SH-SY5Y (cell line): ENCODE measurements at regions not wholly inside any gene's neighbourhood (a gene's known extent, or its start where the extent isn't known, plus 50 kb on each side); places are given as distances from the start of the nearest gene placed in this dataset.

Experiments used
- GATA2 ChIP-seq: IDR thresholded peaks from 2 replicates; pipeline ENCODE4 v1.6.1; 2011; ENCODE audit warnings: mild to moderate bottlenecking, low read depth, low read length
- GATA3 ChIP-seq: IDR thresholded peaks from 2 replicates; pipeline ENCODE4 v1.6.1; 2011; ENCODE audit warnings: low read depth, mild to moderate bottlenecking, low read length, moderate library complexity

DNA sequence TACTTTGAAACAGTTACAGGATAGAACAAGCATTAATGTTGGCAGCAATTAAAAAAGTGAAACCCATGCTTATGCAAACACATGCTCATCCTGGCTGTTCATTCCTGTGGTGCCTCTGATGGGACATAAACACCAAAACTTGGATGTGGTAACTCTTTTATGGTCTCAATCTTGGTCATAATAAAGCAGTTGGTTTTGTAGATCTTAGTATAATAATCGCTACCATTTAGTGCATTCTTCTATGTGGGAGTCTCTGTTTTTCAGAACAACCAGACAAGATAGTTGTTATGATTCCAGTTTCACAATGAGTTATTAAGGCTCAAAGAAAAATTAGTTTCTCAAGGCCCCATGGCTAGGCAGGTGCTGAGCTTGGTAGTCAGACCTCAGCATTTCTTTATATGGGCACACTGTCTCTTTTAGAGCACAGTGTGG is 184.0 kb downstream of the UTRN start:
- TF ChIP-seq GATA2 (no peak), GATA3 (no peak)

DNA sequence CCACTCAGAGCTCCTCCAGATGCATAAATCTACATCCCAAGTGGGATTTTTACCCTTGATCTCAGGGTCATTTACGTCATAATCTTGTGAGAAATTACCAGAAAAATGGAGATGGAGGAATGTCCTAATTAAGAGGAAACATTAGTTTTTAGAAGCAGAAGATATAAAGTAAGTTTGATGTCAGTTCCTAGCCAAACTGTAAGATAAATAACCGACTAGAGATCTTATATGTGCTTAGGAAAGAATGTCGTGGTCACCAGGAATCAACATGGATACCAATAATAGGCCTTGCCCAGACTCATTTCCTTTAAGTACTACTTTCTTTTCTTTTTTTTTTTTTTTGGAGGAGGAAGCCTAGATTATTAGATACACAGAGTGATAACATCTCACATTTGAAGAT is 186.9 kb downstream of the UTRN start:
- TF ChIP-seq GATA3 (no peak), GATA2 (no peak)

DNA sequence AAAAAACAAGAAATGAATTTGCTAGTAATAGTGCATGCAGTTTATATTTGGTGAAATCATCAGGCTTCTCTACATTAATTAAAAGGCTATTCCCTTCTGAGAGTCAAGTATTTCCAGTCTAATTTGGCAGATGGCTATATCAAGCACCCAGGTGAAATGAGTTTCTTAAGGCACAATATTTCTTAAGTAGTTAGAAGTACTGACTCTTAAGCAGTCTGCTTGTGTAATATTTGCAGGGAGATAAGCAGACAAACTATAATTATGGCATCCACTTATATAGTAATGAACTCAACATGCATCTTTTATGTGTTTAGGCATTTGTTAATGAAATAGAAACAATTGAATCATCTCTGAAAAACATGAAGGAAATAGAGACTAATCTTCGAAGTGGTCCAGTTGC is 189.2 kb downstream of the UTRN start:
- no peak for TF ChIP-seq GATA3
- no peak for TF ChIP-seq GATA2

DNA sequence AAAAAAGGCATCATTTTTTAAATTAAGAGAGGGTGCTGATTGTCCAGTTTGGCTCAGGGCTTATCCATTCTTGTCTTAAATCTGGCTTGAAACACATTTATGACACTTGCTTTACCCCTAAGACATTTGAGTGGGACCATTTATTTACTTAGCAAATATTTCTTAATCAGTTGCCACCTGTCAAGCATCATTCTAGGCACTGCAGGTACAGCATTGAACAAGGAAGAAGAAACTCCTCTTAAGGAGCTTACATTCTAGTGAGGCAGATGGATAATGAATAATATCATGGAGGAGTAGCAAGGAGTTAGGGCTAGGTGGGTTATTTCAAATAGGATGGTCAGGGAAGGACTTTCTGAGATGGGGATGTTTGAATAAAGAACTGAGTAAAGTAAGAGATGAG is 189.8 kb downstream of the UTRN start:
- no peak for TF ChIP-seq GATA2
- no peak for TF ChIP-seq GATA3

DNA sequence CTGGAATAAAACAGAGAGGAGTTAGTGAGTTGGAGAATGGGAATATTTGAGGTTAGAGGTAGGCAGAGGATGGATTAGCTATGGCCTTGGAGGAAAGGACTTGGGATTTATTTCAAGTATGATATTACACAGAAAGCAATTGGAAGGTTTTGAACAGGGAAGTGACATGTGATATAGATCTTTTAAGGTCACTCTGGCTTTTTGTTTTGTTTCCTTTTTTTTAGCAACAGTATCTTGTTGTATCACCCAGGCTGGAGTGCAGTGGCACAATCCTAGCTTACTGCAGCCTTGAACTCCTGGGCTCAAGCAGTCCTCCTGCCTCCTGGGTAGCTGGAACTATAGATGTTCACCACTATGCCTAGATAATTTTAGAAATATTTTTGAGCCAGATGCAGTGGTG is 190.3 kb downstream of the UTRN start:
- no peak for TF ChIP-seq GATA3
- no peak for TF ChIP-seq GATA2

DNA sequence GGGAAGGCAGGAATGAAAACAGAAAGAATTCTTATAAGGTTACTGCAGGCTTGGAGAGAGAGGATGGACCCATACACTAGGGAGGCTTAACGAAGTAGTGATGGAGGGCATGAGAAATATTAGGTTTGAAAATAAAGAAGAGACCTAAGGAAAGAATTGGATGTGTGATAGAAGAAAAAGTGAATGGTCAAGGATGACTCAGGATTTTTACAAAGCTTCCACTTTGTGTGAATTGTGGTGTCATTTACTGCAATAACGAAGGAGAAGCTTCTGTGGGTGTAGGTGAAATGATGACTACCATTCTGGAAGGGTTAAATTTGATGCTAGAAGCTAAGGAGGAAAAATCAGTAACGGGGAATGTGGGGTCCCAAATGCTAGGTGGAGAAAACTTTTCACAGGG is 191.2 kb downstream of the UTRN start:
- TF ChIP-seq GATA2 (no peak), GATA3 (no peak)

DNA sequence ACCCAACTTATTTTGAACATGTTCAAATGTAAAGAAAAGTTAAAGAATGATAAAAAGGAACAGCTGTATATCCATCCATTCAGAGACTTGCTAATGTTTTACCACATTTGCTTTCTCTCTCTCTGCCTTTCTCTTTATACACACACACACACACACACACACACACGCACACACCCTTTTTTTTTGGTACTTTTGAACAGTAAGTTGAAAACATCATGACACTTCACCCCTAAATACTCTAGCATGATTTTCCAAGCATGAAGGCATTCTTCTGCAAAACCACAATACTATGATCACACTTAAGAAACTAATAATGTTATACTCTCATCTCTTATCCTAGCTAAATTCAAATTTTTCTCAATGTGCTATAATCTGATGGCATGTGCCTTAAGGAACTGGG is 192.3 kb downstream of the UTRN start:
- TF ChIP-seq GATA3: no peak
- TF ChIP-seq GATA2: no peak

DNA sequence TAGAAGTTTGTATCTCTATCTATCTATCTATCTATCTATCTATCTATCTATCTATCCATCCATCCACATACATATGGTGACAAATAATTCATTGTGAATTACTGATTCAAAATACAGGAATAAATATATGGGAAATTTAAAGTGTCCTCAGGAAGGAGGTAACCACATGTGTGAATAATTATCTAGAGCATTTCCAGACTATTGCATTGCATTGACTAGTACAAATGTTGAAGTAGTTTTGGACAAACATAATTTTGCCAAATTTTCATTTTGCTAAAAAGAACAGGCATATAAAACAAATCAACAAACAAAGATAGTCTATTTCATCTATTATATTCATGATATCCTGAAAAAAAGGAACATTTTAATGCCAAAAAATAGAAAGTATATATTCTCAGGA is 192.7 kb downstream of the UTRN start:
- TF ChIP-seq GATA3 (no peak), GATA2 (no peak)

DNA sequence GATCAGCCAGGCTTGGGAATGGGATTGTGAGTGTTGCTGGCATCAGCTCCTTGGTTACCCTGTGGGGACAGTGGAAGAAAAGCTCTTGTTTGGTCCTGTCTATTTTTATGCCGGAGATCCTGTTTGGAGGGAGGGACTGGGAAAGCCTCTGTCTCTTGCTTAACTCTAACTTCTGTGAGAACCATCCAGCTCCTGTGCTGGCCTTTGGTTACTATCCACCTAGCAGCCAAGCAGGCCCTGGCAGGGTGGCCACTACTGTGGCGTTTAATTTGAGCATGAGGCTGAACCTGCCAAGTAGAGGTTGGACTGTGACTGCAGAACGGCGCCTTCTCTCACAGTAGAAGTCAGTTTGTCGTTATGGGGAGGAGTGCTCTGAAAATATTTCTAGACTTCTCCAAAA is 193.3 kb downstream of the UTRN start:
- no peak for TF ChIP-seq GATA3
- no peak for TF ChIP-seq GATA2

DNA sequence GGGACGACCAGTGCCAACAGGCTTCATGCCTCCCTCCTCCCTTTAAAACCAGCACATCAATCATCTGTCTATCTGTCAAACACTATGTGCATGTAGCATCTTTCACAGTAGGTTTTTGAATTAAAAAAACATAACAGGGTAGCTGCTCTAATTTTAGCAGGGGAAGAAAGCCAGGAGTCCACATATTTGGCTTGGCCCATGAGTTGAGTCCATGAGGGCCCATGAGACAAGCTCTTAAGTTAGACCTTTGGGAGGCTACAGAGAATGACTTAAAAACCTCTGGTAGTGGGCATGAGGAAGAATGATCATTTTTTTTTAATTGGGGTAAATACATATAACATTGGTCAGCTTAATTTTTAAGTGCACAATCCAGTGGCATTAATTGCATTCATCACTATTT is 194.9 kb downstream of the UTRN start:
- TF ChIP-seq GATA2: no peak
- no peak for TF ChIP-seq GATA3

DNA sequence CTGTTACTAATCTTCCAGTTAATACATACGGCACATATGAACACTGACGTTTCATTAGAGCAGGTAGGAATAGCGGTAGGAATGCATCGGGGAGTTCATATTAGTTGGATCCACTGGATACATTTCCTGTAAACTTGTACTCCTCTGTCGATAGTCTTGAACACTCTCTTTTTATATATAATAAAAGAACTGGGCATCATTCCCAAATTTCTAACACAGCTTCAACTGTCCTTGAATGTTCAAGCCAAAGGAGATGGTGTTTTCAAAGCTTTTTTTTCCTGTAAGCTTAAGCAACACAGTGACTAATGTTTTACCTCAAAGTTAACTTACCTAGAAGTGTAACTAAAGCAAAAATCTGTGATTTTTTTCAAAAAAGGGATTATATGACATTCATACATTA is 195.3 kb downstream of the UTRN start:
- no peak for TF ChIP-seq GATA3

DNA sequence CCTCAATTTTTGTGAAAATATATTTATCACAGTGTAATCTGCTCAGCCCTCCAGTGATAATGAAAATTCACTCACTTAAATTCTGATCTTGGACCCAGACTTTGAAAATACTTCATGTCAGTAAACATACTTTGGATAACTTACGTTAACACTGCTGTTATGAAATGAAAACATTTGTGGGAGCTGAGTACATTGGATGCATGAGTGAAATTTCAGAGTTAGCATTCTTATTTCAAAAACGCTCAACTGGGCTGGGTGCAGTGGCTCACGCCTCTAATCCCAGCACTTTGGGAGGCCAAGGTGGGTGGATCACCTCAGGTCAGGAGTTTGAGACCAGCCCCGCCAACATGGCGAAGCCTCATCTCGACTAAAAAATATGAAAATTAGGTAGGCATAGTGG is 196.4 kb downstream of the UTRN start:
- TF ChIP-seq GATA3: no peak
- no peak for TF ChIP-seq GATA2

DNA sequence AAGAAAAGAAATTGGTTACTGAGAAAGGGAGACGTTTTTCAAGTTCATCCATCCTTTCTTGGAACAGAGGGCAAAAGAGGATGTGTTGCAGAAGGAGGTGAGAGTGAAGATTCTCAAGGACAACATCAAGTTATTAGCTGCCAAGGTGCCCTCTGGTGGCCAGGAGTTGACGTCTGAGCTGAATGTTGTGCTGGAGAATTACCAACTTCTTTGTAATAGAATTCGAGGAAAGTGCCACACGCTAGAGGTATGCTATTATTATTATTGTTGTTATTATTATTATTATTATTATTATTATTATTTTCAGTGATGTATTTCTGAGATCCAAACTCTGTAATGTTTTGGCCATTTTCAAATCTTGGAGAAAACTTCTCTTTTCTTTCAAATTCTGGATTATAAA is 197.0 kb downstream of the UTRN start:
- no peak for TF ChIP-seq GATA3
- no peak for TF ChIP-seq GATA2

DNA sequence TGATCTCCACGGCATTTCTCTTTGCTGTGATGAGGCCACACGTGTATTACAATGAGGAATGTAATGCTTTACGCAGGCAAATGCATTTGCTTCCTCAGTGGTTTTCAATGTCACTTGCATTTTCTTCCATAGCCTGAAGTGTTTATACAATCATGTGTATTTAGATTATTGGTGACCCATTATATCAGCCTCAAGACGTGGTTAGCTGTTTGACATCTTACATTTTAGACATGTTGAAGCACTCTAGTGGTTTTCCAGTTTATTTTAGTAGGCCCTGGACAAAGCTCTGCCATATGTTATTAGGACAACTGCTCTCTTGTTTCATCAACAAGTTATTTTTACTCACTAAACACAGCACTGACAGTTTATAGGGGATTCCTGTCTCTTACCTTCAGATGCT is 200.4 kb downstream of the UTRN start:
- no peak for TF ChIP-seq GATA2
- TF ChIP-seq GATA3: no peak

DNA sequence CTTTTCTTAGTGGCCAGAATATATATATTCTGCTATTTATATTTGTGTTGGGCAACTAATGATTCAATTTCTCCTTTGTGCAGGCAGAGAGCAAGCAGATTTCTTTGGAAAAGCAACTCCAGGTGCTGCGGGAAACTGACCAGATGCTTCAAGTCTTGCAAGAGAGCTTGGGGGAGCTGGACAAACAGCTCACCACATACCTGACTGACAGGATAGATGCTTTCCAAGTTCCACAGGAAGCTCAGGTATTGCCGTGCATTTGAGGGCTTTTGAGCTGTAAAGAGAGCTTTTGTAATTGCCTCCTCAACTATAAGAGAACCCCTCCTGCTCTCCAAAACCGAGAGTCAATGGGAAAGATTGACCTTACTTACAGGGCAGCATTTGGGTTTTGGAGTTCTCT is 203.5 kb downstream of the UTRN start:
- TF ChIP-seq GATA2 (no peak), GATA3 (no peak)

DNA sequence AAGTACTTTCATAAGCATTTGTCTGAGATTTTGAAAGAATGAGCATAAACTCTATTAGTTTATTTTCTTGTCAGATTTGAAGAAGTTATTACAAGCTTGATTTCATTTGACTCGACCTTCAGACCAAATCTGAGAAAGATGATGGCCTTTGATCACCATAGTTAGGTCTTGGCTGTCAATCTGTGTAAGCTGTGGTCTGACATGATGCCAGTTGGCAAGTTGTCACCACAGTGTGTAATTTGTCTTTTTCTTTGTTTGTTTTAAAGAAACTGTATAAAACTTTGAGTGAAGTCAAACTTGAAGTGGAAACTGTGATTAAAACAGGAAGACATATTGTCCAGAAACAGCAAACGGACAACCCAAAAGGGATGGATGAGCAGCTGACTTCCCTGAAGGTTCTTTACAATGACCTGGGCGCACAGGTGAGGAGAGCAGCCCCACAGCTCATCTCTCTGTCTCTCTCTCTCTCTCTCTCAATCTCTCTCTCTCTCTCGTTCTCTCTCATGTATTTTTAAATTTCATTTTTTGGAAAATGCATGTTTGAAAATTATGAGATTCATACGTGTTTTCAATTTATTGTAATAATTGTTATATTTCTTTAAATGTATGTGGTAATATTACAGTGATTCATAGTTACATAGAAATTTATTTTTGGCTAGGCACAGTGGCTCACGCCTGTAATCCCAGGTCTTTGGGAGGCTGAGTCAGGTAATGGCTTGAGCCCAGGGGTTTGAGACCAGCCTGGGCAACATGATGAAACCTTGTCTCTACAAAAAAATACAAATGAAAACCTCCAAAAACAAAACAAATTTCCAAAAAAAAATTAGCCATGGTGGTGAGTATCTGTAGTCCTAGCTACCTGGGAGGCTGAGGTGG is 208.1 kb downstream of the UTRN start:
- TF ChIP-seq GATA3: no peak
- TF ChIP-seq GATA2: no peak

DNA sequence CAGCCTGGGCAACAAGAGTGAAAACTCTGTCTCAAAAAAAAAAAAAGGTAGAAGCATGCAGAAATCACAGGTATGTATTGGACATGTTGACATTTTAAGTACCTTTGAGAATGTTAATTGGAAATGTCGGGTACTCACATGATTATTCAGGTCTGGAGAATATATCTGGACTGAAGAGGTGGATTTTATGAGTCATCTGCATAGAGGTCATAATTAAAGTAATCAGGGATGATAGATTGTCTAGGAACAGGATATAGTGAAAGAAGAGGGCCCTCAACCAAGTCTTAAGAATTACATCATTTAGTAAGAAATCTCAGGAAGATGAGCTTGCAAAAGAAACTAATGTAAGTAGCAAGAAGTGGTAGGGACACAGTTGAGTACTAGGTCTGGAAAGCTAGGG is 212.5 kb downstream of the UTRN start:
- TF ChIP-seq GATA2 (no peak), GATA3 (no peak)
